ENCODE measurements at regions not wholly inside any gene's neighbourhood (a gene's known extent, or its start where the extent isn't known, plus 50 kb on each side); places are given as distances from the start of the nearest gene placed in this dataset.

DNA sequence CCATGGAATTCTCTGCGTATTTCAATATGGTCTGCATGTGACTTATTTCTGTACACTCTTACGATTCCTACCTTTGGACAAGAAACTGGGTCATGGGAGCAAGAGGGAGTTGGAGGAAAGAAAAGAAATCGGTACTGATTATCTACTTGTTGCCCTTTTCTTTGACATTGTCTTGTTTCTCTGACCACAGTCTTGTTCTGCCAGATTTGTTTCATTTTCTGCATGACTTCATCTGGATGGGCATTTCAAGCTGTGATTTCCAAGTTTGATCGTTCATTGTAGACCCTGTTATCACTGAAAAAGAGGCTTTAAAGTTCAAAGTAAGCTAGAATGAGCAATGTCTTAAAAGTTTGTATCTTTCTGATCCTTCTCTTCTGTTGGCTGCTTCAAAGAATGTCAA, 2186.3 kb upstream of the CELF4 start:
- TF ChIP-seq, protein P1, sequence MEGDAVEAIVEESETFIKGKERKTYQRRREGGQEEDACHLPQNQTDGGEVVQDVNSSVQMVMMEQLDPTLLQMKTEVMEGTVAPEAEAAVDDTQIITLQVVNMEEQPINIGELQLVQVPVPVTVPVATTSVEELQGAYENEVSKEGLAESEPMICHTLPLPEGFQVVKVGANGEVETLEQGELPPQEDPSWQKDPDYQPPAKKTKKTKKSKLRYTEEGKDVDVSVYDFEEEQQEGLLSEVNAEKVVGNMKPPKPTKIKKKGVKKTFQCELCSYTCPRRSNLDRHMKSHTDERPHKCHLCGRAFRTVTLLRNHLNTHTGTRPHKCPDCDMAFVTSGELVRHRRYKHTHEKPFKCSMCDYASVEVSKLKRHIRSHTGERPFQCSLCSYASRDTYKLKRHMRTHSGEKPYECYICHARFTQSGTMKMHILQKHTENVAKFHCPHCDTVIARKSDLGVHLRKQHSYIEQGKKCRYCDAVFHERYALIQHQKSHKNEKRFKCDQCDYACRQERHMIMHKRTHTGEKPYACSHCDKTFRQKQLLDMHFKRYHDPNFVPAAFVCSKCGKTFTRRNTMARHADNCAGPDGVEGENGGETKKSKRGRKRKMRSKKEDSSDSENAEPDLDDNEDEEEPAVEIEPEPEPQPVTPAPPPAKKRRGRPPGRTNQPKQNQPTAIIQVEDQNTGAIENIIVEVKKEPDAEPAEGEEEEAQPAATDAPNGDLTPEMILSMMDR (IDR thresholded peaks at IDR 0.05; ENCODE audit: insufficient read depth, low read depth, low read length): no peak
- no peak for TF ChIP-seq EZH2 (IDR thresholded peaks at IDR 0.05; ENCODE audit: insufficient read depth, low read length)
